Glomerular endothelial cell (primary cell): ENCODE measurements at regions not wholly inside any gene's neighbourhood (a gene's known extent, or its start where the extent isn't known, plus 50 kb on each side); places are given as distances from the start of the nearest gene placed in this dataset.

Source experiments
- DNase-seq: peaks from one replicate; pipeline ENCODE4 v3.0.0-alpha.2; 2011; ENCODE audit warnings: low read depth, low spot score; ENCODE audit errors: extremely low read depth

GRCh38 chr2:177076636-177077179, 135.9 kb upstream of the HNRNPA3 start:
- DNase-seq: no peak

- no peak for DNase-seq
Measured at GRCh38 chr2:177077778-177078177, 134.8 kb upstream of the HNRNPA3 start.

- DNase-seq: no peak
Measured at GRCh38 chr2:177078416-177078815, 134.2 kb upstream of the HNRNPA3 start.

- DNase-seq: no peak
Measured at GRCh38 chr2:177078855-177079254, 133.7 kb upstream of the HNRNPA3 start.

GRCh38 chr2:177080746-177081284, 131.8 kb upstream of the HNRNPA3 start:
- DNase-seq: no peak

DNA sequence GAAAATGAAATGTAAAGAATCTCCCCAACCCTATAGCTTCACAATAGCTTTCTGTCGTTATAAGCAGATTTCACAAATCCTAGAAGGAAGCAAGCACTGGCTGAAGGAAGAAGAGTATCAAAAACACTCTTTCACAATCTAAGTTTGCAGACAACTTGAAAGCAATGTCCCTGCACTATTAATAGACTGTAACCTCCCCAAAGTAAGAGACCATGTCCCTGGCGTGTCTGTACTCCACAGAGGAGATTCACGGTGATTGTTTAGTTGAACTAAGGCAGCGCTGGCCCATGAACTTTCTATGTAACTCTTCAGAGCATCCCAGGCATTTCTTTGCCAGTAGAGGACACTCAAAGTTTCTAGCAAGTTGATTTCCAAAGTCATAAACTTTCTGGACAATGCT, 128.0 kb upstream of the HNRNPA3 start:
- DNase-seq: no peak

DNA sequence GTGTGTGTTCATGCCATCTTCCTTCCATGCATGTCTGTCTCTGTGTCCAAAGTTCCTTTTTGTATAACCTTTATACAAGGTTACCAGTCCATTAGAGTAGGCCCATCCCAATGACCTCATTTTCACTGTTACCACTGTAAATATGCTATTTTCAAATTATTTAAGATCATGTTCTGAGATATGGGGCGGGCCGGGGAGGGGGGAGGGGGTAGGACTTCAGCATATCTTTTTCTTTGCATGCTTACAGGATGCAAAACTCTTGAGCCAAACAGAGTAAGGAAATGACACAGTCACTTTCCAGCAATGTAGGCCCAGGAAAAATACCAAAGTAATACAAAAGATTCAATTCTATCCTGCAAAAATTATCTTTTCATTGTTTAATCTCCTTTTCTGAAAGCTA, 124.1 kb upstream of the HNRNPA3 start:
- DNase-seq: no peak

GRCh38 chr2:177090967-177091366, 121.6 kb upstream of the HNRNPA3 start:
- no peak for DNase-seq

GRCh38 chr2:177093371-177093770, 119.2 kb upstream of the HNRNPA3 start:
- no peak for DNase-seq

DNA sequence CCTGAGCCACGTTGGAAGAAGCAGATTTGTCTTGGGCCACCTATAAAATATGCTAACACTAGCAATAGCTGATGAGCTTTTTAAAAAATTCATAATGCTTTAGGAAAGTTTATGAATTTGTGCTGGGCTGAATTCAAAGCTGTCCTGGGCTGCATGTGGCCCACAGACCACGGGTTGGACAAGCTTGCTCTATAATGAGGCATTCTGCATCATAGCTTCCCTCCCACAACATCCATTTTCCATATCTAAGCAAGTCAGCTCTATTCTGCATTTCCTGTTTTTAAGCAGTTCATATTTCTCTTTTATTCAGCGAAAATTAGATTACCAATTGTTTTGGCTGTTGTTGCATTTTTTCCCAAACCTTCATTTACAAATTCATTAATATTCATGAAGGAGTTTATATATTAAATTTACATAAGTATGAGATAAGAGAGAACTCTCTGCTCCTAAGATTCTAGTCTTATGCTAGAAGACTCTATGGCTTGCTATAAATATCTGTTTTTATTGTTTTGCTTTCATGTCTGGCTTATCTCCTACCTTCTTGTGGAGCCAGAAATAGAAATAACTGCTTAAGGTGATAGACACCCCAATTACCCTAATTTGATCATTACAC, 114.5 kb upstream of the HNRNPA3 start:
- DNase-seq: no peak

DNA sequence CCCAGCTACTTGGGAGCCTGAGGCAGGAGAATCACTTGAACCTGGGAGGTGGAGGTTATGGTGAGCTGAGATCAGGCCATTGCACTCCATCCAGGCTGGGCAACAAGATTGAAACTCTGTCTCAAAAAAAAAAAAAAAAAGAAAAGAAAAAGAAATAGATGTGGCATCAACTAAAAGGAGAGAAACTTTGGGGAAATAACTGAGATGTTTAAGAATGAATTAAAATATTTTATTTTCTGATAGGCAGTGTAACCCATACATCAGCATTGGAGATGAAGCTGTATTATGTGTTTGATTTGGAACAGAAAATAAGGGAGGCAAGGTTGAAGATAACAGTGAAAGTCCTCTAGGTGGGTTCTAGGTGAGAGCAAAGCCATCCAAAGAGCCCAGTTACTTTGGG, 110.7 kb upstream of the HNRNPA3 start:
- no peak for DNase-seq

DNA sequence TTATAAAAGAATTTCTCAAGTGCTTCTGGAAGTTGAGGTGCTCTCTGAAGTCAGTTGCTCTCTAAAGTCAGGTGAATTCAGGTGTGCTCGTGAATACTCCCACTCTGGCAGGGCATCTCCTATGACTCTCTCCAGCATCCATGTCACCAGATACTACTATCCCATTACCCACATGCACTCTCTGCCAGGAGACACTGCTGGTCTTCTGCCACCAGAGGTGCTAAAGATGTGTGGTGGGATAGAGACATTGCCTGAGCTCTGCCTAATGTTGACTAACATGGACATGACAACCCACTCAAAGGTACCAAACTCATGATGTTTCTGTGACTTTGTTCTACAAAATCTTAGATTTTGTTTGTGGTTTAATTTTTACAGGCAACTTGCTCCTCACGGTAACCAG, 106.4 kb upstream of the HNRNPA3 start:
- DNase-seq: no peak

DNA sequence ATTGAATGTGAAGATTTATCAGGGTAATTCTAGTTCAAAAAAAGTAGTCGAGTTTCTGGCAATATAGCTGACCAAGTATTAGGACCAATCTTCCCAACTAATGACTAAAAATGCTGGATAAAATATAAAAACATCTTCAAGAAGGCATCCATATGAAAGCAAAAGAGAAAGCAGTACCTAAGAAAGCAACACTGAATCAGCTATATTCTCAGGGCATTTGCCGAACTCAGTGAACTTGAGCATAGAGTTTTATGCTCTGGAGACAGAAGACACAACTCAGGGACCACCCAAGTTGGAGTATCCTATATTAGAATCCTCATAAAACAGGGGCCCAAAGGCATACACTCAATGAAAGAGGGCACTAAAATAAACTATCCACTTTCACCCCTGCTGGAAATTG, 103.7 kb upstream of the HNRNPA3 start:
- DNase-seq: no peak

- DNase-seq: no peak
Measured at GRCh38 chr2:177114712-177115111, 97.9 kb upstream of the HNRNPA3 start.

- DNase-seq: peak; percentile 33
Measured at GRCh38 chr2:177117755-177118154, 94.8 kb upstream of the HNRNPA3 start.

DNA sequence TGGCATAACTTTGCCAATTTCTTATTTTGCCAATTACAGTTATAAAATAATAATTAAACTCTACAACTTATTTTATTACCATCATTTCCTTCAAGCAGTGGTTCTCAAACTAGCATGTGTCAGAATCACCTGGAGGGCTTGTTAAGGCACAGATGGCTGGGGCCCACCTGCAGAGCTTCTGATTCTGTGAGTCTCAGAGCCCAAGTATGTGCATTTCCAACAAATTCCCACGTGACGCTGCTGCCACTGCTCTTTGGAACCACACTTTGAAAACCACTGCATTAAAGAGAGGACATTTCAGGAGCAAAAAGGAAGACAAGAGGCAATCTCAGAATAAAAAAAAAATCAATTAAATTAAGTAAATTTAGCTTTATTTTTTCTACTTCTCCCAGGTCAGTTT, 94.0 kb upstream of the HNRNPA3 start:
- no peak for DNase-seq

GRCh38 chr2:177119099-177119498, 93.5 kb upstream of the HNRNPA3 start:
- no peak for DNase-seq

DNA sequence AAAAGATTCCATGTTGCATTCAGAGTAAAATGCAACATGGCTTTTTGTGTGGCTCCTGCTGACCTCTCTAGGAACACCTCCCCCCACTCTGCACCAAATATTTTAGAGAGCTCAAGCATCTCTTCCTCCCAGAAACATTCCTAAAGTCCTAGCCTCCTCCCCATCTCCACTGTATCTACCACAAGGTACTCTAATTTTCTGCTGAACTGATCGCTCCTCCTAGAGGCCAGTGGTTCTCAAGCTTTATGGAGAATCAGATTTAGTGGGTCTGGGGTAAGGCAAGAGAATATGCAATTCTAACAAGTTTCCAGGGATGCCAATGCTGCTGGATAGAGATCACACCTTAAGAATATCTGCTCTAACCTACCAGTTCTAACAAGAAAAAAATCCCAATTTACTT, 89.5 kb upstream of the HNRNPA3 start:
- DNase-seq: no peak

GRCh38 chr2:177124371-177124770, 88.2 kb upstream of the HNRNPA3 start:
- peak; percentile 82 for DNase-seq

- DNase-seq: no peak
Measured at GRCh38 chr2:177127821-177128220, 84.8 kb upstream of the HNRNPA3 start.

DNA sequence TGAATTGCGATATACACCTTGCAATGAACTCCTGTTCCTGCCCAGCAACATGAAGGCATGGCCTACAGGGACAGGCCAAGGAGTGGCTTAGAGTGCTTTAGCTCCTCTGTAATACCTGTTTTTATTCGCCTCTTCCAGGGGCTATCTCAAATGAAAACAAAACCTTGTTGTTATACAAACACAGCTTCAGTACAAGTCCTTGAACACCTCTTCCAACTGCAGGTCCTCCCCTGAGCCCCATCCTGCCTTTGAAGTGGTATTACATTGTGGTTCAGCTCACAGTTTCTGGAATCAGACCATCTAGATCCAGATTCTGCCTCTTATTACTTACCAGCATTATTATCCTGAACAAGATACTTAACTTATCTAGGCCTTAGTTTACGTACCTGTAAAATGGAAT, 83.0 kb upstream of the HNRNPA3 start:
- no peak for DNase-seq

DNA sequence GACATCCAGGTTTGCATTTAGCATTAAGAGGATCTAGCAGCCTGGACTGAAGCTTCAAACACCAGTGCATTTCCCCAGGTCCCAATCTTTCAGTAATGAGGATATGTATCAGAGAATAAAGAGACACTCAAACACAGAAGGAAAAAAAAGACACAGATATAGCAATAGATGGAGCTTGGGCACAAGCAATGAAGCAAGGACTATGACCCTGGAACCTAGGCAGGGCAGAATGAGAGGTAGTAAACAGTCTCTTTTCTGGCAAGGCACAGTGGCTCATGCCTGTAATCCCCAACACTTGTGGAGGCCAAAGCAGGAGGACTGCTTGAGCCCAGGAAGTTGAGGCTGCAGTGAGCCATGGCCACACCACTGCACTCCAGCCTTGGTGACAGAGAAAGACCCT, 80.7 kb upstream of the HNRNPA3 start:
- DNase-seq: no peak

DNA sequence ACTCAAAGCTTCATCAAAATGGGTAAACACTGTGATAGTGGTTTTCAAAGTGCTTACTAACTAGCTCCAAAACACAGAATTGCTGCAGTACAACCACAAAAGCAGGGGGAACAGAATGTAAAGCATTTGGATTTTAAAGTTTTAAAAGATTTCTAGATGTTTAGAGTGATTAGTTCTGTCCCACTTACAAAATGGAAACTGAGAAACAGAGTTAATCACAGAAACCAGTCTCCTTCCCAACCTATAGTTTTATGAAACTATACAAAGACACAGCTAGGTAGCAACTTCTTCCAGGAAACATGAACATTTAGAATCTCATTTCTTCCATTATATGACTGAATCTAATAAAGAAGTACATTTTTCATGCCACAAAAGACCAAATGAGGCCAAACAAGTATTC, 73.8 kb upstream of the HNRNPA3 start:
- no peak for DNase-seq
